ENCODE measurements at regions not wholly inside any gene's neighbourhood (a gene's known extent, or its start where the extent isn't known, plus 50 kb on each side); places are given as distances from the start of the nearest gene placed in this dataset.

GRCh38 chr5:110323357-110323756 lies 403.1 kb downstream of the TMEM232 start:
- no peaks in the 10 kb centered on the region for H3K4me1 ChIP-seq (ENCODE audit: insufficient read depth, poor library complexity, severe bottlenecking)

GRCh38 chr5:110323832-110324231 lies 402.6 kb downstream of the TMEM232 start:
- Histone ChIP-seq H3K36me3 (ENCODE audit: low read depth) (no peaks in the 10 kb centered on the region), H3K4me1 (ENCODE audit: insufficient read depth, poor library complexity, severe bottlenecking) (no peaks in the 10 kb centered on the region), H3K27ac (ENCODE audit: poor library complexity, severe bottlenecking) (no peak overlapping the region), H3K27me3 (ENCODE audit: insufficient read depth, poor library complexity, severe bottlenecking) (peaks cover 3% of the 10 kb centered on the region), H3K9me3 (ENCODE audit: severe bottlenecking) (no peaks in the 10 kb centered on the region), H3K4me3 (ENCODE audit: severe bottlenecking) (no peak overlapping the region)
- no peak for TF ChIP-seq CTCF (IDR thresholded peaks at IDR 0.05; ENCODE audit: poor library complexity, severe bottlenecking)
- ATAC-seq (ENCODE audit: low read depth), result no peak
- no peak for DNase-seq (ENCODE audit: low spot score)

More at GRCh38 chr5:110323357-110323756, 403.1 kb downstream of the TMEM232 start:
- H3K27me3 ChIP-seq (ENCODE audit: insufficient read depth, poor library complexity, severe bottlenecking), result peaks cover 3% of the 10 kb centered on the region
- no peaks in the 10 kb centered on the region for H3K36me3 ChIP-seq (ENCODE audit: low read depth)
- TF ChIP-seq CTCF (IDR thresholded peaks at IDR 0.05; ENCODE audit: poor library complexity, severe bottlenecking), result no peak
- no peak overlapping the region for H3K27ac ChIP-seq (ENCODE audit: poor library complexity, severe bottlenecking)
- no peak for DNase-seq (ENCODE audit: low spot score)
- H3K4me3 ChIP-seq (ENCODE audit: severe bottlenecking), result no peak overlapping the region
- ATAC-seq (ENCODE audit: low read depth), result no peak
- H3K9me3 ChIP-seq (ENCODE audit: severe bottlenecking), result no peaks in the 10 kb centered on the region

DNA sequence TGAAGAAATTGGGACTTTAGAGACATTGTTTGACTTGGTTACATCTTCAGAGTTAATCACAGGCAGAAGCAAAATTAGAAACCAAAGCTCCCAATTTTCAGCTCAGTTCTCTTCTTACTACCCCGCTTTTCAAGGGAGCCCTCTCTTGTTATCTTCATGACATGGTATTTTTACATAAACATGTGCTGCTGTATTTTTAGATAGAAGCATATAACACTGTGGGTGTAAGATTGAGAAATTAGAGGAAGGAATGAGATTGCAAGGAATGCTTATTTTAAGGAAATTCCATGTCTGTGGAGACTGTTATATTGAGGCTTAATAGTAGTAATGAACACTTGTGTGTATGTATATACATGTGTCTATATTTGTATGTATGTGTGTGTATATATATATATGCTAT lies 401.6 kb downstream of the TMEM232 start:
- no peak for DNase-seq (ENCODE audit: low spot score)
- no peak overlapping the region for H3K4me3 ChIP-seq (ENCODE audit: severe bottlenecking)
- no peaks in the 10 kb centered on the region for H3K36me3 ChIP-seq (ENCODE audit: low read depth)
- peaks cover 3% of the 10 kb centered on the region for H3K27me3 ChIP-seq (ENCODE audit: insufficient read depth, poor library complexity, severe bottlenecking)
- no peaks in the 10 kb centered on the region for H3K9me3 ChIP-seq (ENCODE audit: severe bottlenecking)
- H3K4me1 ChIP-seq (ENCODE audit: insufficient read depth, poor library complexity, severe bottlenecking), result no peaks in the 10 kb centered on the region
- H3K27ac ChIP-seq (ENCODE audit: poor library complexity, severe bottlenecking), result no peak overlapping the region
- ATAC-seq (ENCODE audit: low read depth), result no peak
- TF ChIP-seq CTCF (IDR thresholded peaks at IDR 0.05; ENCODE audit: poor library complexity, severe bottlenecking), result no peak

- DNase-seq (ENCODE audit: low spot score) (no peak), ATAC-seq (ENCODE audit: low read depth) (no peak)
- Histone ChIP-seq H3K36me3 (ENCODE audit: low read depth) (no peaks in the 10 kb centered on the region), H3K4me1 (ENCODE audit: insufficient read depth, poor library complexity, severe bottlenecking) (no peaks in the 10 kb centered on the region), H3K9me3 (ENCODE audit: severe bottlenecking) (no peaks in the 10 kb centered on the region), H3K27me3 (ENCODE audit: insufficient read depth, poor library complexity, severe bottlenecking) (peaks cover under 1% of the 10 kb centered on the region), H3K27ac (ENCODE audit: poor library complexity, severe bottlenecking) (no peak overlapping the region), H3K4me3 (ENCODE audit: severe bottlenecking) (no peak overlapping the region)
- no peak for TF ChIP-seq CTCF (IDR thresholded peaks at IDR 0.05; ENCODE audit: poor library complexity, severe bottlenecking)
Observed at GRCh38 chr5:110329955-110330525, 396.4 kb downstream of the TMEM232 start.

DNA sequence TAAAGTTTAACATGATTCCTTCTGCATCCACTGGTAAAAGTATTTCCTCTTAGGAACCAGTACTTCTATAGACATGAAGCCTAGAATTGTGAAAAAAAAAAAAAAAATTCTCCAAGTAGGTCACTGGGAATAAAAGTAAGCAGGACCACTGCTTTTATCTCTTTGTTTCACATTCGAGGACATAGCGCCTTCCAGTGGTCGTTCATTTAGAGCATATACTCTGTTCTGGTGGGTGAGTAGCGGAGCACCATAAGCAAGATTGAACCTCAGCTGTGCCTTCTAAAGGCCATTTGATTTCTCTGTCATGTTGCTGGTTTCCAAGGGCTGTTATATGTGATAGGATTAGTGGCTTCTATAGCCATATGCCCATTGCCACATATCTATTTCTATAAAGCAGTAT lies 393.1 kb downstream of the TMEM232 start:
- H3K4me1 ChIP-seq (ENCODE audit: insufficient read depth, poor library complexity, severe bottlenecking), result no peaks in the 10 kb centered on the region
- no peaks in the 10 kb centered on the region for H3K27me3 ChIP-seq (ENCODE audit: insufficient read depth, poor library complexity, severe bottlenecking)
- no peak overlapping the region for H3K27ac ChIP-seq (ENCODE audit: poor library complexity, severe bottlenecking)
- ATAC-seq (ENCODE audit: low read depth), result no peak
- no peak overlapping the region for H3K4me3 ChIP-seq (ENCODE audit: severe bottlenecking)
- TF ChIP-seq CTCF (IDR thresholded peaks at IDR 0.05; ENCODE audit: poor library complexity, severe bottlenecking), result no peak
- H3K36me3 ChIP-seq (ENCODE audit: low read depth), result no peaks in the 10 kb centered on the region
- no peaks in the 10 kb centered on the region for H3K9me3 ChIP-seq (ENCODE audit: severe bottlenecking)
- no peak for DNase-seq (ENCODE audit: low spot score)

Measured in RWPE2 (cell line).